GM21619 (cell line): ENCODE measurements at regions not wholly inside any gene's neighbourhood (a gene's known extent, or its start where the extent isn't known, plus 50 kb on each side); places are given as distances from the start of the nearest gene placed in this dataset.

ENCODE experiments used
- ATAC-seq: cut with Tn5 transposase; IDR thresholded peaks from one replicate; pipeline ENCODE4 v1.9.1; 2021; ENCODE audit not compliant: unreplicated experiment

GRCh38 chr7:145665499-145666258 is 450.9 kb upstream of the CNTNAP2 start:
- no peak for ATAC-seq

GRCh38 chr7:145655666-145656065 is 460.9 kb upstream of the CNTNAP2 start:
- no peak for ATAC-seq

- ATAC-seq: no peak
Observed at GRCh38 chr7:145645135-145645515, 471.5 kb upstream of the CNTNAP2 start.

GRCh38 chr7:145644426-145645134 is 472.0 kb upstream of the CNTNAP2 start:
- ATAC-seq: no peak

- ATAC-seq: no peak
Observed at GRCh38 chr7:145643981-145644380, 472.6 kb upstream of the CNTNAP2 start.

- no peak for ATAC-seq
Observed at GRCh38 chr7:145633513-145633912, 483.1 kb upstream of the CNTNAP2 start.

- no peak for ATAC-seq
Observed at GRCh38 chr7:145624618-145625017, 492.0 kb upstream of the CNTNAP2 start.

- no peak for ATAC-seq
Observed at GRCh38 chr7:145605963-145606362, 510.6 kb upstream of the CNTNAP2 start.

GRCh38 chr7:145599376-145599775 is 517.2 kb upstream of the CNTNAP2 start:
- no peak for ATAC-seq

GRCh38 chr7:145584401-145584800 is 532.2 kb upstream of the CNTNAP2 start:
- no peak for ATAC-seq

GRCh38 chr7:145582742-145583303 is 533.8 kb upstream of the CNTNAP2 start:
- ATAC-seq: no peak

- no peak for ATAC-seq
Observed at GRCh38 chr7:145557805-145558204, 558.8 kb upstream of the CNTNAP2 start.

GRCh38 chr7:145543242-145543641 is 573.4 kb upstream of the CNTNAP2 start:
- ATAC-seq: no peak

GRCh38 chr7:145539910-145540309 is 576.7 kb upstream of the CNTNAP2 start:
- no peak for ATAC-seq

- no peak for ATAC-seq
Observed at GRCh38 chr7:145534301-145534700, 582.3 kb upstream of the CNTNAP2 start.

GRCh38 chr7:145520284-145520683 is 596.3 kb upstream of the CNTNAP2 start:
- no peak for ATAC-seq

GRCh38 chr7:145511004-145511403 is 605.6 kb upstream of the CNTNAP2 start:
- no peak for ATAC-seq

- ATAC-seq: no peak
Observed at GRCh38 chr7:145497911-145498525, 618.6 kb upstream of the CNTNAP2 start.

GRCh38 chr7:145490356-145490755 is 626.2 kb upstream of the CNTNAP2 start:
- no peak for ATAC-seq

- ATAC-seq: no peak
Observed at GRCh38 chr7:145489609-145490008, 627.0 kb upstream of the CNTNAP2 start.

GRCh38 chr7:145488816-145489215 is 627.8 kb upstream of the CNTNAP2 start:
- ATAC-seq: no peak

GRCh38 chr7:145481985-145482384 is 634.6 kb upstream of the CNTNAP2 start:
- ATAC-seq: no peak
